ENCODE measurements at regions not wholly inside any gene's neighbourhood (a gene's known extent, or its start where the extent isn't known, plus 50 kb on each side); places are given as distances from the start of the nearest gene placed in this dataset.

DNA sequence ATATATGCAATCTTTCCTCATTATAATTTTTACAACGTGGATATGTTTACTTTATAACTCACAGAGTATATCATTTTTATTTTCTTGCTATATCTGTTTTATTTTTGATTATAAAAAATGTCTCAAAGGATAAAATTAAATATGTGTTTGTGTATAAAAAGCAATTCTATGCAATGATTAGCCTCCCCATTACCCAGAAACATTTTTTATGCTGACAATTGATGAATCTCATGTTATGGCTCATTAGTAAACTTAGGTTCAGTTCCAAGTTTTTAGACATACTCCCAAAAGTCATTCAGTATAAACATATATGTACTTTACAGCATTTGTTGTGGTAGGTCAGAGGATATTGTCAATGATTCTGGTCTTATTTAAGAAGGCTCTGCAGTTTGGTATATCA is 540.1 kb upstream of the SPRY2 start:
- Histone ChIP-seq H3K36me3 (ENCODE audit: control insufficient read depth in 4 of 4, insufficient read depth in 3 of 4, low read depth in 1 of 4, low read length in 3 of 4) (no peaks in the 10 kb centered on the region), H3K4me1 (ENCODE audit: control insufficient read depth in 4 of 4, insufficient read depth in 4 of 4, low read length in 3 of 4) (no peaks in the 10 kb centered on the region), H3K4me3 (ENCODE audit: low read depth in 1 of 3, low read length in 3 of 3) (no peak overlapping the region), H3K9me3 (ENCODE audit: control insufficient read depth in 4 of 4, low read length in 3 of 4) (no peaks in the 10 kb centered on the region), H3K27ac (ENCODE audit: low read depth in 1 of 2, low read length in 2 of 2) (no peak overlapping the region), H3K27me3 (ENCODE audit: control insufficient read depth in 4 of 4, insufficient read depth in 4 of 4, low read length in 3 of 4) (no peaks in the 10 kb centered on the region), H3K9ac (ENCODE audit: low read depth in 1 of 2, low read length in 2 of 2) (no peak overlapping the region)
- no peak for TF ChIP-seq RAD21 (IDR thresholded peaks at IDR 0.05)
- TF ChIP-seq YY1 (IDR thresholded peaks at IDR 0.05), result no peak
- no peak for TF ChIP-seq SP1 (IDR thresholded peaks at IDR 0.05)
- no peak for TF ChIP-seq GABPA (IDR thresholded peaks at IDR 0.05 in 1 of 2, conservative IDR thresholded peaks at IDR 0.05 in 1 of 2)
- TF ChIP-seq, protein P1, sequence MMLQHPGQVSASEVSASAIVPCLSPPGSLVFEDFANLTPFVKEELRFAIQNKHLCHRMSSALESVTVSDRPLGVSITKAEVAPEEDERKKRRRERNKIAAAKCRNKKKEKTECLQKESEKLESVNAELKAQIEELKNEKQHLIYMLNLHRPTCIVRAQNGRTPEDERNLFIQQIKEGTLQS (IDR thresholded peaks at IDR 0.05), result no peak
- no peak for TF ChIP-seq JUND (IDR thresholded peaks at IDR 0.05)
- no peak for TF ChIP-seq NR2F2 (IDR thresholded peaks at IDR 0.05)
- TF ChIP-seq FOXA2 (IDR thresholded peaks at IDR 0.05), result no peak
- TF ChIP-seq, protein P2, sequence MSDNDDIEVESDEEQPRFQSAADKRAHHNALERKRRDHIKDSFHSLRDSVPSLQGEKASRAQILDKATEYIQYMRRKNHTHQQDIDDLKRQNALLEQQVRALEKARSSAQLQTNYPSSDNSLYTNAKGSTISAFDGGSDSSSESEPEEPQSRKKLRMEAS (IDR thresholded peaks at IDR 0.05), result no peak
- TF ChIP-seq FOXA1 (IDR thresholded peaks at IDR 0.05), result no peak
- no peak for TF ChIP-seq TAF1 (conservative IDR thresholded peaks at IDR 0.05)
- TF ChIP-seq, protein P3, sequence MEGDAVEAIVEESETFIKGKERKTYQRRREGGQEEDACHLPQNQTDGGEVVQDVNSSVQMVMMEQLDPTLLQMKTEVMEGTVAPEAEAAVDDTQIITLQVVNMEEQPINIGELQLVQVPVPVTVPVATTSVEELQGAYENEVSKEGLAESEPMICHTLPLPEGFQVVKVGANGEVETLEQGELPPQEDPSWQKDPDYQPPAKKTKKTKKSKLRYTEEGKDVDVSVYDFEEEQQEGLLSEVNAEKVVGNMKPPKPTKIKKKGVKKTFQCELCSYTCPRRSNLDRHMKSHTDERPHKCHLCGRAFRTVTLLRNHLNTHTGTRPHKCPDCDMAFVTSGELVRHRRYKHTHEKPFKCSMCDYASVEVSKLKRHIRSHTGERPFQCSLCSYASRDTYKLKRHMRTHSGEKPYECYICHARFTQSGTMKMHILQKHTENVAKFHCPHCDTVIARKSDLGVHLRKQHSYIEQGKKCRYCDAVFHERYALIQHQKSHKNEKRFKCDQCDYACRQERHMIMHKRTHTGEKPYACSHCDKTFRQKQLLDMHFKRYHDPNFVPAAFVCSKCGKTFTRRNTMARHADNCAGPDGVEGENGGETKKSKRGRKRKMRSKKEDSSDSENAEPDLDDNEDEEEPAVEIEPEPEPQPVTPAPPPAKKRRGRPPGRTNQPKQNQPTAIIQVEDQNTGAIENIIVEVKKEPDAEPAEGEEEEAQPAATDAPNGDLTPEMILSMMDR (IDR thresholded peaks at IDR 0.05; ENCODE audit: low read depth, low read length, missing input control), result no peak
- TF ChIP-seq, protein P4, sequence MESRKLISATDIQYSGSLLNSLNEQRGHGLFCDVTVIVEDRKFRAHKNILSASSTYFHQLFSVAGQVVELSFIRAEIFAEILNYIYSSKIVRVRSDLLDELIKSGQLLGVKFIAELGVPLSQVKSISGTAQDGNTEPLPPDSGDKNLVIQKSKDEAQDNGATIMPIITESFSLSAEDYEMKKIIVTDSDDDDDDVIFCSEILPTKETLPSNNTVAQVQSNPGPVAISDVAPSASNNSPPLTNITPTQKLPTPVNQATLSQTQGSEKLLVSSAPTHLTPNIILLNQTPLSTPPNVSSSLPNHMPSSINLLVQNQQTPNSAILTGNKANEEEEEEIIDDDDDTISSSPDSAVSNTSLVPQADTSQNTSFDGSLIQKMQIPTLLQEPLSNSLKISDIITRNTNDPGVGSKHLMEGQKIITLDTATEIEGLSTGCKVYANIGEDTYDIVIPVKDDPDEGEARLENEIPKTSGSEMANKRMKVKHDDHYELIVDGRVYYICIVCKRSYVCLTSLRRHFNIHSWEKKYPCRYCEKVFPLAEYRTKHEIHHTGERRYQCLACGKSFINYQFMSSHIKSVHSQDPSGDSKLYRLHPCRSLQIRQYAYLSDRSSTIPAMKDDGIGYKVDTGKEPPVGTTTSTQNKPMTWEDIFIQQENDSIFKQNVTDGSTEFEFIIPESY (IDR thresholded peaks at IDR 0.05), result no peak
- no peak for TF ChIP-seq EGR1 (IDR thresholded peaks at IDR 0.05; ENCODE audit: low read depth in 2 of 2)
- TF ChIP-seq RXRA (IDR thresholded peaks at IDR 0.05), result no peak
- TF ChIP-seq HNF4G (IDR thresholded peaks at IDR 0.05), result no peak
- TF ChIP-seq, protein P5, sequence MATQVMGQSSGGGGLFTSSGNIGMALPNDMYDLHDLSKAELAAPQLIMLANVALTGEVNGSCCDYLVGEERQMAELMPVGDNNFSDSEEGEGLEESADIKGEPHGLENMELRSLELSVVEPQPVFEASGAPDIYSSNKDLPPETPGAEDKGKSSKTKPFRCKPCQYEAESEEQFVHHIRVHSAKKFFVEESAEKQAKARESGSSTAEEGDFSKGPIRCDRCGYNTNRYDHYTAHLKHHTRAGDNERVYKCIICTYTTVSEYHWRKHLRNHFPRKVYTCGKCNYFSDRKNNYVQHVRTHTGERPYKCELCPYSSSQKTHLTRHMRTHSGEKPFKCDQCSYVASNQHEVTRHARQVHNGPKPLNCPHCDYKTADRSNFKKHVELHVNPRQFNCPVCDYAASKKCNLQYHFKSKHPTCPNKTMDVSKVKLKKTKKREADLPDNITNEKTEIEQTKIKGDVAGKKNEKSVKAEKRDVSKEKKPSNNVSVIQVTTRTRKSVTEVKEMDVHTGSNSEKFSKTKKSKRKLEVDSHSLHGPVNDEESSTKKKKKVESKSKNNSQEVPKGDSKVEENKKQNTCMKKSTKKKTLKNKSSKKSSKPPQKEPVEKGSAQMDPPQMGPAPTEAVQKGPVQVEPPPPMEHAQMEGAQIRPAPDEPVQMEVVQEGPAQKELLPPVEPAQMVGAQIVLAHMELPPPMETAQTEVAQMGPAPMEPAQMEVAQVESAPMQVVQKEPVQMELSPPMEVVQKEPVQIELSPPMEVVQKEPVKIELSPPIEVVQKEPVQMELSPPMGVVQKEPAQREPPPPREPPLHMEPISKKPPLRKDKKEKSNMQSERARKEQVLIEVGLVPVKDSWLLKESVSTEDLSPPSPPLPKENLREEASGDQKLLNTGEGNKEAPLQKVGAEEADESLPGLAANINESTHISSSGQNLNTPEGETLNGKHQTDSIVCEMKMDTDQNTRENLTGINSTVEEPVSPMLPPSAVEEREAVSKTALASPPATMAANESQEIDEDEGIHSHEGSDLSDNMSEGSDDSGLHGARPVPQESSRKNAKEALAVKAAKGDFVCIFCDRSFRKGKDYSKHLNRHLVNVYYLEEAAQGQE (IDR thresholded peaks at IDR 0.05), result no peak
- no peak for TF ChIP-seq HNF4A (conservative IDR thresholded peaks at IDR 0.05)
- no peak for DNase-seq (ENCODE audit: low spot score)
- WGBS, result 52% methylated on average over 1 of the region's 1 CpG

DNA sequence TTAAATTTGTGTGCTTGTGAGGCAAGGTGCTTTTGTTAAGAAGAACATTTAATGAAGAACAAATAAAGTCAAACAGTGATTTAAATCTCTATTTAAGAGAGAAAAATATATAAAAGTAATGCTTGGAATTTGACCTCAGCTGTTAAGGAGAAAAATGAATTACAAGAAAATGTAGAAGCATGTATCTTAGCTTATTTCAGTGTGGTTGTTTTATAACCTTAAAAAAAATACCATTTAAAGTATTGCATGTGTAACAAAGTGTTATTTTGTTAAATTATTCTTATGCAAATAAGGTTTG is 537.0 kb upstream of the SPRY2 start:
- Histone ChIP-seq H3K9me3 (ENCODE audit: control insufficient read depth in 4 of 4, low read length in 3 of 4) (no peaks in the 10 kb centered on the region), H3K27me3 (ENCODE audit: control insufficient read depth in 4 of 4, insufficient read depth in 4 of 4, low read length in 3 of 4) (no peaks in the 10 kb centered on the region), H3K4me1 (ENCODE audit: control insufficient read depth in 4 of 4, insufficient read depth in 4 of 4, low read length in 3 of 4) (no peaks in the 10 kb centered on the region), H3K9ac (ENCODE audit: low read depth in 1 of 2, low read length in 2 of 2) (no peak overlapping the region), H3K4me3 (ENCODE audit: low read depth in 1 of 3, low read length in 3 of 3) (no peak overlapping the region), H3K27ac (ENCODE audit: low read depth in 1 of 2, low read length in 2 of 2) (no peak overlapping the region), H3K36me3 (ENCODE audit: control insufficient read depth in 4 of 4, insufficient read depth in 3 of 4, low read depth in 1 of 4, low read length in 3 of 4) (no peaks in the 10 kb centered on the region)
- no peak for TF ChIP-seq TAF1 (conservative IDR thresholded peaks at IDR 0.05)
- no peak for TF ChIP-seq RAD21 (IDR thresholded peaks at IDR 0.05)
- no peak for DNase-seq (ENCODE audit: low spot score)
